Activated naive CD8-positive, alpha-beta T cell treated with anti-CD3 and anti-CD28 coated beads, Interleukin-2, amount 50 U/mL, for 24 hours (primary cell): ENCODE measurements at regions not wholly inside any gene's neighbourhood (a gene's known extent, or its start where the extent isn't known, plus 50 kb on each side); places are given as distances from the start of the nearest gene placed in this dataset.
"Not testable (repeated sequence)": the region's sequence is repeated elsewhere in the genome, so short reads cannot be mapped to it uniquely, and the experiment has no call there.

Experiments
- ATAC-seq: fragments of 150-1000 bp; cut with Tn5 transposase; one replicate; pipeline ENCODE4 v1.10.0; 2021
- DNase-seq: peaks from one replicate; pipeline ENCODE4 v3.0.0; 2021
- H3K27ac Mint-ChIP-seq: one replicate; pipeline ENCODE4 v1.8.0; 2021; ENCODE audit warnings: mild to moderate bottlenecking, mixed read lengths
- H3K27me3 Mint-ChIP-seq: one replicate; pipeline ENCODE4 v1.8.0; 2021; ENCODE audit warnings: mixed read lengths
- H3K36me3 Mint-ChIP-seq: one replicate; pipeline ENCODE4 v1.8.0; 2021; ENCODE audit warnings: low read depth, mixed read lengths
- H3K4me1 Mint-ChIP-seq: one replicate; pipeline ENCODE4 v1.8.0; 2021; ENCODE audit warnings: mixed read lengths
- H3K4me3 Mint-ChIP-seq: one replicate; pipeline ENCODE4 v1.8.0; 2021; ENCODE audit warnings: mild to moderate bottlenecking, moderate library complexity, mixed read lengths
- H3K9me3 Mint-ChIP-seq: one replicate; pipeline ENCODE4 v1.8.0; 2021; ENCODE audit warnings: mixed read lengths

DNA sequence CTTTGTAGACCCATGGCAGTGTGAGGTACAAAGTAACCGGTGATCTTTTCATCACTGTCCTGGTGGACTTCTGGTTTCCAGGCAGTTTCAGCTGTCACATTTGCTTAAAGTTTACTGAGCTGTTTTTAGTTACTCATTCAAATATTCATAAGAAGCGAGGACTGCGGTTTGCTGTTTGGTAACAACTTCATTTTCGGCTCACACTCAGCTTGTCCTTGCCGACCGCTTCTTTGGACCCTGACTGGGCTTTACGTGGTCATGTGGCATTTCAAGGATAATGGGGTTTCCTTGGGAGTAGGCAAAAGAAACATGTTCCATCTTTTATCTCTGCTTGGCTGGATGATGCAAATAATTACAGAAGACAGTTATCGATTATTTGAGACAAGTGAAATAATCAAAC, 350.7 kb downstream of the PAX3 start:
- H3K4me1 Mint-ChIP-seq = no peaks in the 10 kb centered on the region
- ATAC-seq (no peak), DNase-seq (no peak)
- no peaks in the 10 kb centered on the region for H3K27me3 Mint-ChIP-seq
- H3K9me3 Mint-ChIP-seq = no peaks in the 10 kb centered on the region
- H3K27ac Mint-ChIP-seq = no peak overlapping the region
- H3K4me3 Mint-ChIP-seq = no peak overlapping the region
- H3K36me3 Mint-ChIP-seq = no peaks in the 10 kb centered on the region

- not testable (repeated sequence) for ATAC-seq, H3K27ac Mint-ChIP-seq, H3K27me3 Mint-ChIP-seq, H3K4me3 Mint-ChIP-seq, H3K4me1 Mint-ChIP-seq, H3K36me3 Mint-ChIP-seq, H3K9me3 Mint-ChIP-seq, DNase-seq
These were observed 354.3 kb downstream of the PAX3 start for GRCh38 chr2:221944452-221944851.

DNA sequence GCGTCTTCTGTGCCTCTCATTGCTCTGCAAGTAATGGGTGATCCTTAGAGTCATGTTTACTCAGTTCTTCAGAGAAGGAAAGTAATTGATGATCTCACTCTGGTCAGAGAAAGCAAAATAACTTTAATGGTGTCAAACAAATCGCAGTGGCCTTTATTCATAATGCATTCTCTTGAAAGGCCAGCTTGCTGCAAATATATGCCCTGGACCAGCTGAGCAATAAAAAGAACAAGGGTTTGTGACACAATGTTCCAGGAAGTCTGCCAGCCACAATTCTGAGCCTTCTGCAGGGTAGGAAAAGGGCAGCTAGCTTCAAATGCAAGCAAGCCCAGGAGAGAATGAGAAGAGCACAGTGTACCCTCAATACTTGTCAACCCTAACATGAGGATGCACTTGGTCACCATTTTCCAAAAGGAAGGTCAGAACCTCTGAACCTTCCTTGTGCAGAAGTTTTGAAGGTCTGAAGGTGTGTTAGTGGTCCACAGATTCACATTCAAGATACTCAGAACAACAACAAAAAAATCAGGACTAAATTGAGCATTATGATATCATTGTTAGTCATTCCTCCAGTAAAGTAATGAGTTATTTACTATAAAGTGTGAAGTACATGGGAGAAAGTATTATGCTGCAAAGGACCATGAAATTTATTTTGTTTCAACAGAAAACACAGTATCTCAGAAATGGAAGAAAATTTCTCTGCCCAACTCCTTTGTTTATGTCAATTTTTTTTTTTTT, 355.6 kb downstream of the PAX3 start:
- ATAC-seq = no peak

GRCh38 chr2:221931251-221931991, 359.3 kb upstream of the EPHA4 start:
- DNase-seq (no peak), ATAC-seq (no peak)
- Mint-ChIP-seq H3K4me3 (no peak overlapping the region), H3K9me3 (no peaks in the 10 kb centered on the region), H3K27me3 (no peaks in the 10 kb centered on the region), H3K36me3 (no peaks in the 10 kb centered on the region), H3K27ac (no peak overlapping the region), H3K4me1 (no peaks in the 10 kb centered on the region)

More for the DNA sequence above, 355.6 kb downstream of the PAX3 start:
- Mint-ChIP-seq H3K27ac (no peak overlapping the region), H3K27me3 (no peaks in the 10 kb centered on the region), H3K9me3 (no peaks in the 10 kb centered on the region), H3K36me3 (no peaks in the 10 kb centered on the region), H3K4me1 (no peaks in the 10 kb centered on the region), H3K4me3 (no peak overlapping the region)
- DNase-seq = no peak

DNA sequence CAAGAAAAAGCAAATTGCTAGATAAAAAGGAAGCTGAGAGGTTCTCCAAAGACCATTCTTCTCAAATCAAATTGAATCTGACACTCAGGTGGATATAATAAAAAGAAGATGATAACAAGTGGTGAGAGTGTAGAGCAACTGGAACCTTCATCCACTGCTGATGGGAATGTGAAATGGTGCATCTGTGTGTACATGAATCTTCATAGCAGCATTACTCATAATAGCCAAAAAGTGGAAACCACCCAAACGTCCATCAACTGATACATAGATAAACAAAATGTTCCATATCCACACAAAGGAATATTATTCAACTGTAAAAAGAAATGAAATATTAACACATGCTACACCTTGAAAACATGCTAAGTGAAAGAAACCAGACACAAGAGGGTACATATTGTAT, 357.2 kb upstream of the EPHA4 start:
- no peaks in the 10 kb centered on the region for H3K4me1 Mint-ChIP-seq
- ATAC-seq = no peak

GRCh38 chr2:221926327-221926726, 354.2 kb upstream of the EPHA4 start:
- Mint-ChIP-seq H3K27ac (no peak overlapping the region), H3K4me1 (no peaks in the 10 kb centered on the region), H3K36me3 (no peaks in the 10 kb centered on the region), H3K9me3 (no peaks in the 10 kb centered on the region), H3K27me3 (no peaks in the 10 kb centered on the region), H3K4me3 (no peak overlapping the region)
- no peak for DNase-seq
- no peak for ATAC-seq

More for the DNA sequence above, 357.2 kb upstream of the EPHA4 start:
- no peak overlapping the region for H3K27ac Mint-ChIP-seq
- no peaks in the 10 kb centered on the region for H3K36me3 Mint-ChIP-seq
- H3K4me3 Mint-ChIP-seq = no peak overlapping the region
- DNase-seq = no peak
- H3K27me3 Mint-ChIP-seq = no peaks in the 10 kb centered on the region
- H3K9me3 Mint-ChIP-seq = no peaks in the 10 kb centered on the region

- Mint-ChIP-seq H3K4me3 (no peak overlapping the region), H3K4me1 (no peaks in the 10 kb centered on the region), H3K27ac (no peak overlapping the region), H3K27me3 (no peaks in the 10 kb centered on the region), H3K36me3 (no peaks in the 10 kb centered on the region), H3K9me3 (no peaks in the 10 kb centered on the region)
- ATAC-seq = no peak
- no peak for DNase-seq
These were observed 352.5 kb upstream of the EPHA4 start for GRCh38 chr2:221924576-221924975.

DNA sequence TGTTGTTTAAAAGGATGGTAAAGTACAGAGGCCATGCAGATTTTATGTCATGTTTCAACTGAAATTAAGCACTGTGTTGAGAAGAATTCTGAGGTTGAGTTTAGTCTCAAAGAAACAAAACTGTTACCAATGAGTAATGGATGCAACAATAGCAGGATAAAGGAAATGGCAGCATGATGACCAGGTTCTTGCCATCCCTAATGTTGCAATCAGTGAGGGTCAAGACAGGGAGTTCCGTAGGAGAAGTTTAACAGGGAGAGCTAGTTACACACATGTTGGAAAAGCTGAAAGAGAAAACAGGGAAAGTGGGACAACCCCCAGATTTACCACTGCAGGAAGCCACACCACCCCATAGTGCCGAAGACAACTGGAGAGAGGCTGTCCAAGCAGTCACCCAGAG, 343.8 kb upstream of the EPHA4 start:
- Mint-ChIP-seq H3K36me3 (no peaks in the 10 kb centered on the region), H3K27me3 (no peaks in the 10 kb centered on the region), H3K4me3 (no peak overlapping the region), H3K9me3 (peaks cover 3% of the 10 kb centered on the region), H3K4me1 (no peaks in the 10 kb centered on the region), H3K27ac (no peak overlapping the region)
- ATAC-seq (no peak), DNase-seq (no peak)

- Mint-ChIP-seq H3K27me3 (no peaks in the 10 kb centered on the region), H3K36me3 (no peaks in the 10 kb centered on the region), H3K9me3 (peaks cover 3% of the 10 kb centered on the region), H3K27ac (no peak overlapping the region), H3K4me1 (no peaks in the 10 kb centered on the region), H3K4me3 (no peak overlapping the region)
- ATAC-seq = no peak
- no peak for DNase-seq
These were observed 342.3 kb upstream of the EPHA4 start for GRCh38 chr2:221914334-221914880.

DNA sequence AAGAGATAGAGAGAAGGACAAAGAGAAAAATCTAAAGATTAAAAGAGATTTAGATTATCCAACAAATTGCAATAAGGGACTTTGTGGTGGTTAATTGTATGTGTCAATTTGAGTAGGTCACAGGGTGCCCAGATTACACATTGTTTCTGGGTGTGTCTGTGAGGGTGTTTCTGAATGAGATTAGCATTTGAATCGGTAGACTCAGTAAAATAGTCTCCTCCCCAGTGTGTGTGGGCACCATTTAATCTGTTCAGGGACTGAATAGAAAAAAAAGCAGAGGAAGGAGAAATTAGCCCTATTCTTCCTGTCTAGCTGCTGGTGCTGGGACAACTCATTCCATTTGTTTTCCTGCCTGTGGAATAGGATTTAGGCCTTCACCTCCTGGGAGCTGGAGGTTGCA, 339.8 kb upstream of the EPHA4 start:
- Mint-ChIP-seq H3K9me3 (peaks cover 3% of the 10 kb centered on the region), H3K36me3 (no peaks in the 10 kb centered on the region), H3K4me1 (no peaks in the 10 kb centered on the region), H3K27ac (no peak overlapping the region), H3K4me3 (no peak overlapping the region), H3K27me3 (no peaks in the 10 kb centered on the region)
- ATAC-seq = no peak
- DNase-seq = no peak

DNA sequence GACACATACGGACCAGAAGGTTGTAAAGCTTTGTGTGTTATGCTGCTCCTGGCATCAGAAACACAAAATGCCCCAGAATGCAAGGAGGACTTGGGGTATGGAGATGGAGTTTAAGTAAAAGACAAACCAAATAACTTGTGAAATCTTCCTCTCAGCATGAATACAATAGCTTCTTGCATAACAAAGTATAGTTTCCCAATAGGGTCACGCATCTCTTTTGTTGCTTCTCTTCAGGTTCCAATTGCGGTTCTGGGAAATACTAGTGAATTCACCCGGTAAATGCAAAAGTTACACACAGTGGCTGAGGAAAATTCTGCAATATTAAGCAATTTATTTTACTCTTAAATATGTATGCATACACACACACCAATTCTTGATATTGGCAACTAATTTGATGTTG, 339.2 kb upstream of the EPHA4 start:
- no peaks in the 10 kb centered on the region for H3K36me3 Mint-ChIP-seq
- H3K27ac Mint-ChIP-seq = no peak overlapping the region
- peaks cover 3% of the 10 kb centered on the region for H3K9me3 Mint-ChIP-seq
- DNase-seq (no peak), ATAC-seq (no peak)
- no peaks in the 10 kb centered on the region for H3K27me3 Mint-ChIP-seq
- H3K4me3 Mint-ChIP-seq = no peak overlapping the region
- no peaks in the 10 kb centered on the region for H3K4me1 Mint-ChIP-seq

DNA sequence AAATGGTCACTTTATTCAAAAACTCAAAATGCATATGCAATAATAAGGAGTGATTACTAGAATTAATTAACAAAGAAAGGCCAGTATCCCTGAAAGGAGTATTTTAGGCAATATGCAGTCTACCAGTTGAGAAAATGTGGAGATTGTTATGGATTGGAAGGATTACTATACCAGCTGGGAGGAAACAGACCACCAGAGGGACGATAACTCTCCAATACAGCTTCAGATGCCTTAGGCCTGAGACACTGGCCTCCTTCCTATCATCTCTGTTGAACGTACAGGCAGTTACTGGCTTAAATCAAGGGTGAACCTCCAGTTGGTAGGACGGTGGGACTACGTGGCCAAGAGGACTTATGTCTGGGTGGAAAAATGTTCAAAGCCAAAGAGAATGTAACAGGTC, 336.4 kb upstream of the EPHA4 start:
- ATAC-seq (no peak), DNase-seq (no peak)
- Mint-ChIP-seq H3K27ac (no peak overlapping the region), H3K36me3 (no peaks in the 10 kb centered on the region), H3K9me3 (no peaks in the 10 kb centered on the region), H3K4me1 (no peaks in the 10 kb centered on the region), H3K27me3 (no peaks in the 10 kb centered on the region), H3K4me3 (no peak overlapping the region)

DNA sequence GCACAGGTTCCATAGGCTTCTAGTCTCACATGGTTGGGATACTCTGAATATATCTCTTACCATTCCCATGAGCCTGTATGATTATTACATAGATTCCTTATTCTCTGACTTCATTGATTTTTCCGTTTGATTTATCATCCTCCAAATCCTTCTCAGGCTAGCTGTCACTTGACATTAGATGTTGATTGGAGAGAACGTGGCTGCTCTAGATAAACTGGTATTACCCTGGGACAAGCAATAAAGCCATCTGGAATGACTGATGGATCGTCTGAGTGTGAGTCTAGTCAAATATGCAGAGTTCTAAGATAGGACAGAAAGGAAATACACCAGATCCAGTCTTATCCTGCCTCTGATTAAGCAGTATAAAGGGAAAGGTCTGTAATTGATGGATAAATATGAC, 325.6 kb upstream of the EPHA4 start:
- Mint-ChIP-seq H3K36me3 (no peaks in the 10 kb centered on the region), H3K4me1 (no peaks in the 10 kb centered on the region), H3K9me3 (peaks cover 4% of the 10 kb centered on the region), H3K4me3 (no peak overlapping the region), H3K27me3 (no peaks in the 10 kb centered on the region), H3K27ac (no peak overlapping the region)
- DNase-seq (no peak), ATAC-seq (no peak)

DNA sequence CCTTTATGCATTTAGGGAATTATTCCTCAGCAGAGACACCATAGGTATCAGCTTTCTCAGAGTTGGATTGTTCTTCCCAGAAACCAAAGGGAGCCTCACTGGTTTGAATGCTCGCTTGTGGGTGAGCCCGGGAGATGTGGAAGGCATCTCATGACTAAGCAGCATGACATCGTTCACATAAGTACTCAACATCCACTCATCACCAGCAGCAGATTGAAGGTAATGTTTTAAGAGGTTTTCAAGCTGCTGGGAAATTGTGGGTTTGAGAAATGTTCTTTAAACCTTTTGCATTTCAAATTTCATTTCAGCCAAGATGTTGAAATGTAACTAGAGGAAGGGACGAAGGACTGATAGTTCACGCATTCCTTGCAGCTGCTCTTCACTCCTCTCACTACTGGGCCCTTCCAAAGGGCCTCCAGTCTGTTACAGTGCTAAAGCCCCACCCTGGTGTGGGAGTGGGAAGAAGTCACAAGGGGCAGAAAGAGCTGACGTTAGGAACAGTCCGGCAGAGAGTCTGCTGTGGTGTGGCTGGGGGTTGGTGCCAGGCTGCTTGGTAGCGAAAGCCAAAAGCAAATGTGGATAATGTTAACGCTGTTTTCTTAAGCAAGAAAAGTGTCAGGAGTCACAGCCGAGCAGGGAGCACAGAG, 324.5 kb upstream of the EPHA4 start:
- peaks cover 4% of the 10 kb centered on the region for H3K9me3 Mint-ChIP-seq
- H3K27ac Mint-ChIP-seq = no peak overlapping the region
- H3K36me3 Mint-ChIP-seq = no peaks in the 10 kb centered on the region
- ATAC-seq (no peak), DNase-seq (no peak)
- H3K4me1 Mint-ChIP-seq = no peaks in the 10 kb centered on the region
- no peaks in the 10 kb centered on the region for H3K27me3 Mint-ChIP-seq
- no peak overlapping the region for H3K4me3 Mint-ChIP-seq
